LNCaP clone FGC (cell line): ENCODE measurements at regions not wholly inside any gene's neighbourhood (a gene's known extent, or its start where the extent isn't known, plus 50 kb on each side); places are given as distances from the start of the nearest gene placed in this dataset.

Source experiments
- DNase-seq: peaks from one replicate; pipeline ENCODE4 v3.0.0-alpha.2; 2011; ENCODE audit warnings: low read depth
- H3K4me3 ChIP-seq: 2 replicates; pipeline ENCODE4 v1.5.1; 2011; ENCODE audit warnings: mild to moderate bottlenecking, low read depth, low read length, control low read depth
- TF ChIP-seq, protein P1 (sequence below): IDR thresholded peaks from 2 replicates; pipeline ENCODE4 v1.5.1; 2012; ENCODE audit warnings: mild to moderate bottlenecking; ENCODE audit not compliant: control insufficient read depth, insufficient read depth; ENCODE audit errors: extremely low read depth

DNA sequence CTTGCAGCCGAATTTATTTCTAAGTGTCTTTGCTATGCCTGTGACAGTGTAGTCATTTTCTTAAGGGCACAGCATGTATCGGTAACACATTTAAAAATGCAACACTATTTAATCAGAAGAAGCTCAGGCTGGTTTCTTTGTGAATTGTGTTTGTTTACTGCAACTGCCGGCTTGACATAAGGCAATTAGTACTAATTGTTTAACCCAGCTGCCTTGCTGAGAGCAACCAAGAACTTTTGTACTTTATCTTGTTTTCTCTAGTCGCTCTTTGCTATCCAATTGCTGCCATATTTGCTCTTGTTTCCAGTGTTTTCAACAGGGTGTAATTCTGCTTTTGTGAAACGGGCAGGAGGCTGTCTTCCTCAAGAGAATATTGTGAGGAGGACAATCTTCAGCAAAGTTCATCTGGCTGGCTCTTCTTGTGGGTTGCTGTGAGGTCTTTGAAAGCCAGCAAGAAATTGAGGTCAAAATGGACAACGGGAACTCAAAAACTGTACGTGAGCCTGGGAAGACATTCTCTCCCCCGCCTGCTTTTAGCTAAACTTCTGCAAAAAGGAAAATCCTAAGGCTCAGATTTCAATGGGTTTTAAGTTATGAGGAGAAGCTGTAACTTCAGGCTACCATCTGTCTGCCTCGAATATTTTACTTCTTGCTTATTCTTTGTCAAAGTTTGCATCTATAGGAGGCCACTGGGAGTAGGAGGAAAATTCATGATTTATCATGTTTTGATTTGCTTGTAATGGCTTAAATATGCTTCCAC lies 75.8 kb upstream of the TSHZ3 start:
- DNase-seq, result no peak
- TF ChIP-seq, protein P1, sequence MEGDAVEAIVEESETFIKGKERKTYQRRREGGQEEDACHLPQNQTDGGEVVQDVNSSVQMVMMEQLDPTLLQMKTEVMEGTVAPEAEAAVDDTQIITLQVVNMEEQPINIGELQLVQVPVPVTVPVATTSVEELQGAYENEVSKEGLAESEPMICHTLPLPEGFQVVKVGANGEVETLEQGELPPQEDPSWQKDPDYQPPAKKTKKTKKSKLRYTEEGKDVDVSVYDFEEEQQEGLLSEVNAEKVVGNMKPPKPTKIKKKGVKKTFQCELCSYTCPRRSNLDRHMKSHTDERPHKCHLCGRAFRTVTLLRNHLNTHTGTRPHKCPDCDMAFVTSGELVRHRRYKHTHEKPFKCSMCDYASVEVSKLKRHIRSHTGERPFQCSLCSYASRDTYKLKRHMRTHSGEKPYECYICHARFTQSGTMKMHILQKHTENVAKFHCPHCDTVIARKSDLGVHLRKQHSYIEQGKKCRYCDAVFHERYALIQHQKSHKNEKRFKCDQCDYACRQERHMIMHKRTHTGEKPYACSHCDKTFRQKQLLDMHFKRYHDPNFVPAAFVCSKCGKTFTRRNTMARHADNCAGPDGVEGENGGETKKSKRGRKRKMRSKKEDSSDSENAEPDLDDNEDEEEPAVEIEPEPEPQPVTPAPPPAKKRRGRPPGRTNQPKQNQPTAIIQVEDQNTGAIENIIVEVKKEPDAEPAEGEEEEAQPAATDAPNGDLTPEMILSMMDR, result no peak
- no peak overlapping the region for H3K4me3 ChIP-seq

DNA sequence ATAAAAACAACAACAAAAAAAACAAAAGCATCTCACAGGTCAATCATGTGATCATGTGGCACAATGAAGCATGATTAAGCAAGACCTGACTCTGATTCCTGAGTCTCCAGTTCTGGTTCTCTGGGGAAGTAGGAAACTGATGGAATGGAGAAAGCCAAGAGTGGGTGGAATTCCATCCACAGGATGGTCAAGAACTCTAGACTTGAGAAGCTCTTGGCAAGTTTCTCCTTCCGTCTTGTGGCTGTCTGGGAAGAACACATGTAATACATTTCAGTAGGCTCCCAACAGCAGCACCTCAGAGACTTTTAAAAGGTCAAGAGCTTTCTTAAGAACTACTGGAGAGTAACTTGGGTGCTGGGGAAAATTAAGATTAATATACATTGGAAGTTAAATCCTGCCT lies 78.6 kb upstream of the TSHZ3 start:
- DNase-seq, result no peak
- H3K4me3 ChIP-seq, result no peak overlapping the region
- TF ChIP-seq, protein P1, result no peak

DNA sequence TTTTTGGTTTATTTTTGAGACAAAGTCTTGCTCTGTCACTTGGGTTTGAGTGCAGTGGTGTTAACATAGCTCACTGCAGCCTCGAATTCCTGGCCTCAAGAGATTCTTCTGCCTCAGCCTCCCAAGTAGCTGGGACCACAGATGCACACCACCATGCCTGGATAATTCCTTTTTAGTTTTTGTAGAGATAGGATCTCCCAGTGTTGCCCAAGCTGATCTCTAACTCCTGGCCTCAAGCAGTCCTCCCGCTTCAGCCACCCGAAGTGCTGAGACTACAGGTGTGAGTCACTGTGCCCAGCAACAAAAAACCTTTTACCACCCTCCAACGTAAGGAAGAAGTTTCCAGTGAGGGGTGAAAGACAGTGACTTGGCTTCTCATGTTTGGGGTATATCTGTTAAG lies 81.1 kb upstream of the TSHZ3 start:
- H3K4me3 ChIP-seq, result no peak overlapping the region
- TF ChIP-seq, protein P1, result no peak
- no peak for DNase-seq

DNA sequence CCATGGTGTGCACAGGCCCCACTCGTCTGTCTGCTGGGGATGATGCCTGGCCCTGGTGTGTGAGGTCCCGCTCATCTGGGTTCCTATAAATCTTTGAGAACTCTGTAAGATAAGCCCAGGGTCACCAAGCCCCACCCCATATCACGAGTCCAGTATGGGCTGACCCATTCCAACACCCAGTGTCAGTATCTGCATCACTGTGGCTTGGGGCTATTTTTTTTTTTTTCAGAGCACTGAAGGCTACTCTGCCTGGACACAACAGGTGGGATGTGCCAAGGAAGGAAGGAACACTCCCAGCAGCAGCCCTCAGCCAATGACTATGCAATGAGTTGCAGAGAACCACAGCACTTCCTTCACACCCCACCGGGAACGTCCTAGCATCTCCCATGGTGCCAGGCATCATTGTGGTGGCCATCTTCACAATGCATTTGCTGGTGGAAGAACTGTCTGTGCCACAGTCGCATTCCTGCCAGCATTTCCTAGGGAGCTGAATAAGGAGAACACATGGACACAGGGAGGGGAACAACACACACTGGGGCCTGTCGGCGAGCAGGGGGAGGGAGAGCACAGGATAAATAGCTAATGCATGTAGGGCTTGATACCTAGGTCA lies 83.1 kb upstream of the TSHZ3 start:
- H3K4me3 ChIP-seq, result no peak overlapping the region
- DNase-seq, result no peak
- TF ChIP-seq, protein P1, result no peak

DNA sequence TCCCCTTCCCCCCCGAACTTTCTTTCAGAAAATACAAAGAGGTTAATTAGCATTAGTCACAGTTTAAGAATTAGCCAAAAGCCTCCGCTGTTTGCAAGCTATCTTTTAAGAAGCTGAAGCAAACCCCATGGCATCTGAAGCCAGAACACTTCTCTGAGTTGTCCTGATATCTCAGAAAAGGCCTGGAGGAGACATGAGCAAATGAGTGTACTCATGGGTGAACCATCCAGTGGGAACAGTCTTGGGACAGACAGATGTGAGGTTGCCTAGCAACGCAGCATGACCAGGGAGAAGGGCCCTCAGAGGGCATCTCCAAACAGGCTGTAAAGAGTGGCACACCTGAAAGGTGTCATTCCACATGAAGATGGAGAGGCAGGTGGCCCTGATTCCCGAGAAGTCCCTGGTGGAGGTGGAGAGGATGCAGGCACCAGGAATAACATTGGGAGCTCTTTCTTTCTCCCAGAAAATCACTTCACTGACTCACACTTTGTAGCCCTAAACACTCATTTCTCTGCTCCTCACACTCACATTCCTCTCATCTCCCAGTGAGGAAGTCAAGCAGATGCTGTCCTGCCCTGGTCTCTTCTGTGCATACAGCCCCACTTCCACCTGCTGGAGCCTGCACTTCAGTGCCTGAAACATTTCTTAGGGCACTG lies 87.0 kb upstream of the TSHZ3 start:
- H3K4me3 ChIP-seq, result no peak overlapping the region
- DNase-seq, result no peak

DNA sequence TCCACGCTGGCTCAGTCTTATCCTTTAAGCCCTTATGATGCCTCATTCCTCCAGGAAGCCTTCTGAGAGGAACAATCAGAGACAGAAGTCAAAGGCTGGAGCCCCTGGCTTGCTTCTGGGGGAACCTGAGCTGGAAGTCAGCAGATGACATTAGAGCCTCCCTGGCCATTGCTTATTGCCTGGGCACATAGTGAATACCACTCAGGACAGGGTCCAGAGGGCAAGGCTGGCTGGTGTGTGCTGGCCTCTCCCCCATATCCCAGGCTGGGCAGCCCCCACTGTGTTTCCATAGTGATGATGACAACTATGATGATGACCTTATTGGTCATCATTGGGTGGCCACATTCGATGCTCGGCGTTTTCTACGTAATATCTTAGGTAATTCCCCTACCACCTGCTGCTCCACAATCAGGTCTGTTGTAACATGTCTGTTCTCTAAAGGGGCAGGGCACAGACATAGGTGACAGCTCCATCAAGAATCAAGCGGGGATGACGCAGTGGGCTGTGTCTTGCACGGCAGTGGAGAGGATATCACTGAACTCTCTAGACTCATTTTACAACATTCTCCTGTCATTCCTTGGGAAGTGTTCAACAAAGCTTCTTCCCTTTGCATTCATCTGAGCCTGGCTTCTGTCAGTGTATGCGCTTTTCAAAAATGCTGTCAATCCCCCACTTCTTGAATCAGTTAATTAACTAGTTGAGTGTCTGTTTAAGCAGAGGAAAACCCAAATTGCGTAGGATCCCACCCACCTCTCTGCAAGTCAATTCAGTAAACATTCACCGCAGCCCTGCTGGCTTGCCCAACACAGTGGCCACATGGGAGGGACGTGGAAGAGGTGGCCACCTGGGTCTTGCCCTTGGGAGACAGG lies 89.4 kb upstream of the TSHZ3 start:
- DNase-seq, result no peak
- H3K4me3 ChIP-seq, result no peak overlapping the region
- TF ChIP-seq, protein P1, result no peak

More for the DNA sequence above, 87.0 kb upstream of the TSHZ3 start:
- TF ChIP-seq, protein P1, result no peak
